ENCODE measurements at regions not wholly inside any gene's neighbourhood (a gene's known extent, or its start where the extent isn't known, plus 50 kb on each side); places are given as distances from the start of the nearest gene placed in this dataset.

DNA sequence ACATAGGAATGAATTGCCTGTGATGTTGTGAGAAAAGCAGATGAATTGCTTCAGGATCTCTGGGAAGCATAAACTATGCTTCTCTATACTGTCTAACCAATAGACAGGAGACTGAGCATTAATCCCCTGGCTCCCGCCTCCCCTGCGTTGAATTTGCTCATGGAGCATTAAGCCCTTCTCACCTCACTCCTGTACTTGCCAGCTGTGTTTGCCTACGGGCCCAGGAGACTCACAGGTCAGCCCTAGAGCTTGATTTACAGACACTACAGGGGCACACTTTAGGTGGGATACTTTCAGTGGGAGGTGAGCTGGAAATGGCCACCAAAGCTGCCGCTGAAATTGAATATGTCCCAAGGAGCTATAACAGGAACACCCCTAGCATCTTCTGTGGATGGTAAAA is 418.7 kb downstream of the CBLN4 start:
- no peak overlapping the region for H2AFZ ChIP-seq (ENCODE audit: low read length)
- H3K9me3 ChIP-seq (ENCODE audit: insufficient read depth, low read depth, low read length): no peaks in the 10 kb centered on the region
- H3K4me2 ChIP-seq (ENCODE audit: low read depth, low read length, poor library complexity, severe bottlenecking): no peak overlapping the region
- TF ChIP-seq, protein P1, sequence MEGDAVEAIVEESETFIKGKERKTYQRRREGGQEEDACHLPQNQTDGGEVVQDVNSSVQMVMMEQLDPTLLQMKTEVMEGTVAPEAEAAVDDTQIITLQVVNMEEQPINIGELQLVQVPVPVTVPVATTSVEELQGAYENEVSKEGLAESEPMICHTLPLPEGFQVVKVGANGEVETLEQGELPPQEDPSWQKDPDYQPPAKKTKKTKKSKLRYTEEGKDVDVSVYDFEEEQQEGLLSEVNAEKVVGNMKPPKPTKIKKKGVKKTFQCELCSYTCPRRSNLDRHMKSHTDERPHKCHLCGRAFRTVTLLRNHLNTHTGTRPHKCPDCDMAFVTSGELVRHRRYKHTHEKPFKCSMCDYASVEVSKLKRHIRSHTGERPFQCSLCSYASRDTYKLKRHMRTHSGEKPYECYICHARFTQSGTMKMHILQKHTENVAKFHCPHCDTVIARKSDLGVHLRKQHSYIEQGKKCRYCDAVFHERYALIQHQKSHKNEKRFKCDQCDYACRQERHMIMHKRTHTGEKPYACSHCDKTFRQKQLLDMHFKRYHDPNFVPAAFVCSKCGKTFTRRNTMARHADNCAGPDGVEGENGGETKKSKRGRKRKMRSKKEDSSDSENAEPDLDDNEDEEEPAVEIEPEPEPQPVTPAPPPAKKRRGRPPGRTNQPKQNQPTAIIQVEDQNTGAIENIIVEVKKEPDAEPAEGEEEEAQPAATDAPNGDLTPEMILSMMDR (conservative IDR thresholded peaks at IDR 0.05; ENCODE audit: low read length): no peak
- no peak for TF ChIP-seq EZH2phosphoT487 (IDR thresholded peaks at IDR 0.05; ENCODE audit: borderline replicate concordance)
- no peaks in the 10 kb centered on the region for H3K27me3 ChIP-seq (ENCODE audit: insufficient read depth, low read length, poor library complexity, severe bottlenecking)
- H3K9me2 ChIP-seq (replicated peaks; ENCODE audit: low read depth, low read length): no peaks in the 10 kb centered on the region
- no peaks in the 10 kb centered on the region for H3K79me2 ChIP-seq (ENCODE audit: insufficient read depth, low read length)
- no peaks in the 10 kb centered on the region for H3K4me1 ChIP-seq (ENCODE audit: insufficient read depth, low read length, poor library complexity, severe bottlenecking)
- no peaks in the 10 kb centered on the region for H3K36me3 ChIP-seq (ENCODE audit: insufficient read depth, low read length)
- H3K9ac ChIP-seq (ENCODE audit: low read depth, low read length, poor library complexity, severe bottlenecking): no peak overlapping the region
- no peak overlapping the region for H3K4me3 ChIP-seq (ENCODE audit: low read length, poor library complexity, severe bottlenecking)
- H4K20me1 ChIP-seq (ENCODE audit: insufficient read depth, low read length, poor library complexity, severe bottlenecking): no peaks in the 10 kb centered on the region
- no peaks in the 10 kb centered on the region for H3F3A ChIP-seq (ENCODE audit: low read depth)

DNA sequence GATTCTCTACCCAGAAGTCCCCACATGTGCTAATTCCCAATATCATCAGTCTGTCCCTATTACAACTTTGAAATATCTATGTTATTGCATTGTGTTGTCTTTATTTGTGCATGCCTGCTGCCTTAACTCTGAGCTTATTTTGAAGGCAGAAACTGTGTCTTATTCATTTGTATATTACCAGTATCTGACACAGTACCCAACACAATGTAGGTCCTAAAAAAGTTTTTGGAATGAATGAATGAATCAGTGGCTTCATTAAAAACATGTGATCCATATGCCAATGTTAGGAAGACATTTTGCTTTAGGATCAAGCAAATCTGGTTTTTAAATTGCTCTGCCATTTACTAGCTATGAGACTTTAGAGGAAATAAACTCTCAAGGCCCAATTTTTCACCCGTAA is 420.4 kb downstream of the CBLN4 start:
- H2AFZ ChIP-seq (ENCODE audit: low read length): no peak overlapping the region
- no peaks in the 10 kb centered on the region for H3K79me2 ChIP-seq (ENCODE audit: insufficient read depth, low read length)
- TF ChIP-seq, protein P1 (conservative IDR thresholded peaks at IDR 0.05; ENCODE audit: low read length): no peak
- no peak for TF ChIP-seq EZH2phosphoT487 (IDR thresholded peaks at IDR 0.05; ENCODE audit: borderline replicate concordance)
- no peaks in the 10 kb centered on the region for H3K9me3 ChIP-seq (ENCODE audit: insufficient read depth, low read depth, low read length)
- no peaks in the 10 kb centered on the region for H3K9me2 ChIP-seq (replicated peaks; ENCODE audit: low read depth, low read length)
- H3K36me3 ChIP-seq (ENCODE audit: insufficient read depth, low read length): no peaks in the 10 kb centered on the region
- H3K4me2 ChIP-seq (ENCODE audit: low read depth, low read length, poor library complexity, severe bottlenecking): no peak overlapping the region
- H4K20me1 ChIP-seq (ENCODE audit: insufficient read depth, low read length, poor library complexity, severe bottlenecking): no peaks in the 10 kb centered on the region
- H3F3A ChIP-seq (ENCODE audit: low read depth): no peaks in the 10 kb centered on the region
- no peaks in the 10 kb centered on the region for H3K27me3 ChIP-seq (ENCODE audit: insufficient read depth, low read length, poor library complexity, severe bottlenecking)
- no peak overlapping the region for H3K4me3 ChIP-seq (ENCODE audit: low read length, poor library complexity, severe bottlenecking)
- H3K4me1 ChIP-seq (ENCODE audit: insufficient read depth, low read length, poor library complexity, severe bottlenecking): no peaks in the 10 kb centered on the region
- H3K9ac ChIP-seq (ENCODE audit: low read depth, low read length, poor library complexity, severe bottlenecking): no peak overlapping the region

DNA sequence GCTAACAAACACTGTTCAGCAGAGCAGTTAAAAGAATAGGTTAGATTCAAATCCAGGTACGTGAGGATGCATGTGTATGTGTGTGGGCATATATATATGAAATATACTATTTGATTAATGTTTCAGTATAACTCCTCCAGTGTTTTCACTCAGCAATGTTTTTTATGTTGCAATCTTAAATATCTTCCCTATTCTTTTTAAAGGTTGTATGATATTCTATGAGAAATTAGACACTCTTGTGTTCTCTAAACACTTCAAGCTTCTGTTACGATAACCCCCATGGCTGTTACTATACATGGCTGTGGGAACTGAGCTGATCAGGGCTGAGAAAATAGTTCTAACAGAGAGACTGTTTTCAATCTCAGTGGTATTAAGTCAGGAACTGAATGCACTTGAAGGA is 421.0 kb downstream of the CBLN4 start:
- Histone ChIP-seq H3K9me2 (replicated peaks; ENCODE audit: low read depth, low read length) (no peaks in the 10 kb centered on the region), H3K4me1 (ENCODE audit: insufficient read depth, low read length, poor library complexity, severe bottlenecking) (no peaks in the 10 kb centered on the region), H3K9me3 (ENCODE audit: insufficient read depth, low read depth, low read length) (no peaks in the 10 kb centered on the region), H3F3A (ENCODE audit: low read depth) (no peaks in the 10 kb centered on the region), H3K9ac (ENCODE audit: low read depth, low read length, poor library complexity, severe bottlenecking) (no peak overlapping the region), H3K79me2 (ENCODE audit: insufficient read depth, low read length) (no peaks in the 10 kb centered on the region), H3K36me3 (ENCODE audit: insufficient read depth, low read length) (no peaks in the 10 kb centered on the region), H4K20me1 (ENCODE audit: insufficient read depth, low read length, poor library complexity, severe bottlenecking) (no peaks in the 10 kb centered on the region), H3K4me2 (ENCODE audit: low read depth, low read length, poor library complexity, severe bottlenecking) (no peak overlapping the region), H3K27me3 (ENCODE audit: insufficient read depth, low read length, poor library complexity, severe bottlenecking) (no peaks in the 10 kb centered on the region), H2AFZ (ENCODE audit: low read length) (no peak overlapping the region), H3K4me3 (ENCODE audit: low read length, poor library complexity, severe bottlenecking) (no peak overlapping the region)
- no peak for TF ChIP-seq EZH2phosphoT487 (IDR thresholded peaks at IDR 0.05; ENCODE audit: borderline replicate concordance)
- TF ChIP-seq, protein P1 (conservative IDR thresholded peaks at IDR 0.05; ENCODE audit: low read length): no peak
